K562 (cell line): ENCODE measurements at regions not wholly inside any gene's neighbourhood (a gene's known extent, or its start where the extent isn't known, plus 50 kb on each side); places are given as distances from the start of the nearest gene placed in this dataset.

Source experiments
- ATAC-seq: fragments of 200-7000 bp; cut with Tn5 transposase; 3 replicates; pipeline ENCODE4 v1.9.1; 2020; ENCODE audit warnings: moderate library complexity
- BruUV-seq: library from RNA; stranded (reverse); fragments of 400-500 nt; replicated peaks from 2 replicates; lab custom pipeline; 2021; lab: Mats Ljungman, UMichigan
- CTCF ChIA-PET: fragments of 300-600 bp; formaldehyde crosslinking; extraction: SDS; loops from one replicate; lab custom pipeline; 2021; ENCODE audit warnings: low intra/inter-chr PET ratio; lab: Yijun Ruan, JAX
- POLR2A ChIA-PET: fragments of 300-600, 350-650 bp; sonication (Branson Sonifier 250); formaldehyde crosslinking; extraction: SDS; loops from one replicate; lab custom pipeline; 2021; ENCODE audit warnings: antibody characterized with exemption, inconsistent platforms; lab: Yijun Ruan, JAX
- DNase-seq, 4 experiments: peaks; one replicate each; pipeline versions ENCODE4 v3.0.0 to v3.0.0-alpha.2; 2011 to 2018; ENCODE audit warnings: low spot score in 3 of 4, mixed read lengths in 3 of 4; ENCODE audit errors: extremely low read depth in 1 of 4
- FAIRE-seq: peaks from 2 replicates; lab custom pipeline; 2011; peaks lifted over from hg19 to GRCh38; lab: Jason Lieb, UNC
- H2AFZ ChIP-seq: 2 replicates; pipeline ENCODE4 v1.6.0; 2011; ENCODE audit warnings: low read depth, low read length, control low read depth, inconsistent platforms
- H3K27ac ChIP-seq: fragments of 200-600 bp; 3 replicates; pipeline ENCODE4 v1.8.0; 2011; ENCODE audit warnings: low read depth, mild to moderate bottlenecking, control low read depth, inconsistent platforms, low read length, moderate library complexity, mixed read lengths; ENCODE audit errors: extremely low read depth
- H3K27me3 ChIP-seq, 2 experiments: fragments of 300-600 bp in 1 of 2; 2 replicates in 1 of 2; 3 replicates in 1 of 2; pipeline versions ENCODE4 v1.6.0 to v1.8.0; 2011; ENCODE audit warnings: inconsistent platforms in 2 of 2, low read length in 2 of 2, mild to moderate bottlenecking in 1 of 2, mixed read lengths in 1 of 2, moderate library complexity in 1 of 2; ENCODE audit not compliant: control insufficient read depth in 2 of 2, insufficient read depth in 2 of 2
- H3K36me3 ChIP-seq: fragments of 300-600 bp; 3 replicates; pipeline ENCODE4 v1.8.0; 2011; ENCODE audit warnings: mild to moderate bottlenecking, low read length, inconsistent platforms; ENCODE audit not compliant: control insufficient read depth, insufficient read depth
- H3K4me1 ChIP-seq, 2 experiments: fragments of 200-600 bp in 1 of 2; replicated peaks in 1 of 2; 2 replicates in 1 of 2; 3 replicates in 1 of 2; pipeline versions ENCODE4 v1.5.1 to v1.8.0; 2011; ENCODE audit warnings: inconsistent platforms in 2 of 2, low read length in 2 of 2, mild to moderate bottlenecking in 1 of 2, mixed read lengths in 1 of 2, moderate library complexity in 1 of 2; ENCODE audit not compliant: control insufficient read depth in 2 of 2, insufficient read depth in 2 of 2
- H3K4me2 ChIP-seq: 2 replicates; pipeline ENCODE4 v1.6.1; 2011; ENCODE audit warnings: low read length, control low read depth, inconsistent platforms, mixed read lengths; ENCODE audit not compliant: insufficient read depth
- H3K4me3 ChIP-seq: fragments of 200-600 bp; sonication (generic), shearing (Covaris generic); 2 replicates; pipeline ENCODE4 v1.5.1; 2016; ENCODE audit warnings: control low read depth, inconsistent platforms
- H3K79me2 ChIP-seq: fragments of 200-600 bp; 3 replicates; pipeline ENCODE4 v1.8.0; 2011; ENCODE audit warnings: low read length, inconsistent platforms; ENCODE audit not compliant: control insufficient read depth, insufficient read depth
- H3K9ac ChIP-seq, 2 experiments: 2 replicates each; pipeline versions ENCODE4 v1.6.0 to v1.6.1; 2011; ENCODE audit warnings: low read depth in 2 of 2, low read length in 2 of 2, control low read depth in 1 of 2, inconsistent platforms in 1 of 2, mild to moderate bottlenecking in 1 of 2, mixed read lengths in 1 of 2; ENCODE audit not compliant: insufficient read depth in 1 of 2
- H3K9me1 ChIP-seq: one replicate; pipeline ENCODE4 v1.6.0; 2011; ENCODE audit warnings: inconsistent platforms, mild to moderate bottlenecking, low read length, moderate library complexity; ENCODE audit not compliant: control insufficient read depth, insufficient read depth
- H3K9me3 ChIP-seq: replicated peaks from 2 replicates; pipeline ENCODE4 v1.5.1; 2011; ENCODE audit warnings: low read depth, low read length, inconsistent platforms; ENCODE audit not compliant: control insufficient read depth, insufficient read depth
- H4K20me1 ChIP-seq: replicated peaks from 2 replicates; pipeline ENCODE4 v1.6.1; 2011; ENCODE audit warnings: low read length, inconsistent platforms, mixed read lengths; ENCODE audit not compliant: control insufficient read depth, insufficient read depth
- MEF2D ChIP-seq: conservative IDR thresholded peaks from 2 replicates; pipeline ENCODE4 v1.6.1; 2016; ENCODE audit warnings: low read depth, missing genetic modification characterization, missing compliant biosample characterization
- ZNF121 ChIP-seq: sonication (generic); formaldehyde crosslinking; conservative IDR thresholded peaks from 2 replicates; pipeline ENCODE4 v1.8.0; 2022; ENCODE audit warnings: missing genetic modification reagents
- WGBS: fragments of 100-300 bp; shearing (Covaris generic); methylation state at CpG from one replicate; pipeline ENCODE4 v1.1.6; 2016; ENCODE audit warnings: low coverage, mixed read lengths; ENCODE audit not compliant: insufficient coverage; ENCODE audit errors: missing lambda C conversion rate; 5-methylcytosine and 5-hydroxymethylcytosine counted together
- in situ Hi-C: fragments of 300-500 bp; cut with MboI; formaldehyde crosslinking; loops from 4 replicates; pipeline ENCODE4 v1.15.0; 2018; ENCODE audit warnings: inconsistent platforms, mixed read lengths
- intact Hi-C: fragments of 100-400 bp; cut with micrococcal nuclease; formaldehyde crosslinking; loops from 2 replicates; pipeline ENCODE4 v1.14.2; 2022
- TF ChIP-seq, protein P1 (sequence below): fragments of 450-650 bp; IDR thresholded peaks from 2 replicates; pipeline ENCODE4 v1.6.1; 2016; ENCODE audit warnings: borderline replicate concordance

DNA sequence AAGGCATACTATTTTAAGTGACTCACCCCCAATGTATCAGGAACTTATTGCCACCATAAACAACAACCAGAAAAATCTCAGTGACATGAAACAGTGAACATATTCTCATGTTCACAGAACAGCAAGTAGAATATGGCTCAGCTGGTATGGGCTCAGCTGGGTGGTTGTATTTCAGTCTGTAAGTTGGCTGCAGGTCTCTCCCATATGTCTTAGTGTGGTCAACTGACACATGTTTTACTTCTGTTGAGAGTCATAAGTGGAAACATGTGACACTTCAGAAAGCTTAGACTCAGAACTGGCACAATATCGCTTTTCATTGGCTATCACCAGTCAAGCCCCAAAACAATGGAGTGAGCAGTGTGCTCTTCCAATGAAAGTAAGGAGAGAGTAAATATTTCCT is 574.1 kb downstream of the HAO1 start:
- BruUV-seq: no TSS peak
- CTCF ChIA-PET: no interaction called here
- no peak overlapping the region for H3K9ac ChIP-seq
- intact Hi-C loops (no loop called here), in situ Hi-C loops (no loop called here)
- no peak overlapping the region for H3K4me2 ChIP-seq
- no peak for TF ChIP-seq MEF2D (tag)
- no peak for TF ChIP-seq ZNF121 (CRISPR knock-in tag)
- no peaks in the 10 kb centered on the region for H3K4me1 ChIP-seq
- FAIRE-seq (no peak), DNase-seq (no peak), ATAC-seq (no peak)
- H3K27ac ChIP-seq: no peak overlapping the region
- no peaks in the 10 kb centered on the region for H3K9me1 ChIP-seq
- no peaks in the 10 kb centered on the region for H3K79me2 ChIP-seq
- 0% methylated on average over 1 of the region's 1 CpG for WGBS
- H3K9me3 ChIP-seq: no peaks in the 10 kb centered on the region
- H4K20me1 ChIP-seq: no peaks in the 10 kb centered on the region
- H2AFZ ChIP-seq: no peak overlapping the region
- H3K36me3 ChIP-seq: no peaks in the 10 kb centered on the region
- POLR2A ChIA-PET: no interaction called here
- no peaks in the 10 kb centered on the region for H3K27me3 ChIP-seq
- no peak overlapping the region for H3K4me3 ChIP-seq

- BruUV-seq: no TSS peak
- no peaks in the 10 kb centered on the region for H3K9me1 ChIP-seq
- TF ChIP-seq, protein P1, sequence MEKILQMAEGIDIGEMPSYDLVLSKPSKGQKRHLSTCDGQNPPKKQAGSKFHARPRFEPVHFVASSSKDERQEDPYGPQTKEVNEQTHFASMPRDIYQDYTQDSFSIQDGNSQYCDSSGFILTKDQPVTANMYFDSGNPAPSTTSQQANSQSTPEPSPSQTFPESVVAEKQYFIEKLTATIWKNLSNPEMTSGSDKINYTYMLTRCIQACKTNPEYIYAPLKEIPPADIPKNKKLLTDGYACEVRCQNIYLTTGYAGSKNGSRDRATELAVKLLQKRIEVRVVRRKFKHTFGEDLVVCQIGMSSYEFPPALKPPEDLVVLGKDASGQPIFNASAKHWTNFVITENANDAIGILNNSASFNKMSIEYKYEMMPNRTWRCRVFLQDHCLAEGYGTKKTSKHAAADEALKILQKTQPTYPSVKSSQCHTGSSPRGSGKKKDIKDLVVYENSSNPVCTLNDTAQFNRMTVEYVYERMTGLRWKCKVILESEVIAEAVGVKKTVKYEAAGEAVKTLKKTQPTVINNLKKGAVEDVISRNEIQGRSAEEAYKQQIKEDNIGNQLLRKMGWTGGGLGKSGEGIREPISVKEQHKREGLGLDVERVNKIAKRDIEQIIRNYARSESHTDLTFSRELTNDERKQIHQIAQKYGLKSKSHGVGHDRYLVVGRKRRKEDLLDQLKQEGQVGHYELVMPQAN: no peak
- TF ChIP-seq, all 486 proteins: peak for 0
- Histone ChIP-seq H3K27ac (no peak overlapping the region), H3K9ac (no peak overlapping the region), H4K20me1 (no peaks in the 10 kb centered on the region), H2AFZ (no peak overlapping the region), H3K27me3 (no peaks in the 10 kb centered on the region), H3K36me3 (no peaks in the 10 kb centered on the region), H3K9me3 (no peaks in the 10 kb centered on the region), H3K79me2 (no peaks in the 10 kb centered on the region), H3K4me3 (no peak overlapping the region), H3K4me2 (no peak overlapping the region), H3K4me1 (no peaks in the 10 kb centered on the region)
- intact Hi-C loops: loop anchor here (10.0 kb wide), 1 partner anchor 1227 kb away; no protein-coding TSS in a partner anchor
- in situ Hi-C loops: no loop called here
- DNase-seq (no peak), ATAC-seq (no peak), FAIRE-seq (no peak)
- ChIA-PET CTCF (no interaction called here), POLR2A (no interaction called here)
- WGBS: 3% methylated on average over 3 of the region's 3 CpGs
Measured at GRCh38 chr20:7371518-7372163, 568.6 kb downstream of the HAO1 start.
